HG02763 (cell line): ENCODE measurements at regions not wholly inside any gene's neighbourhood (a gene's known extent, or its start where the extent isn't known, plus 50 kb on each side); places are given as distances from the start of the nearest gene placed in this dataset.
"Not testable (repeated sequence)": the region's sequence is repeated elsewhere in the genome, so short reads cannot be mapped to it uniquely, and the experiment has no call there.

Experiments used
- ATAC-seq: cut with Tn5 transposase; IDR thresholded peaks from one replicate; pipeline ENCODE4 v1.9.1; 2021; ENCODE audit warnings: mild to moderate bottlenecking, moderate library complexity; ENCODE audit not compliant: unreplicated experiment

- ATAC-seq: no peak
Measured at GRCh38 chr7:81236560-81236959, 317.7 kb upstream of the SEMA3C start.

GRCh38 chr7:81235997-81236396 is 317.1 kb upstream of the SEMA3C start:
- ATAC-seq: no peak

DNA sequence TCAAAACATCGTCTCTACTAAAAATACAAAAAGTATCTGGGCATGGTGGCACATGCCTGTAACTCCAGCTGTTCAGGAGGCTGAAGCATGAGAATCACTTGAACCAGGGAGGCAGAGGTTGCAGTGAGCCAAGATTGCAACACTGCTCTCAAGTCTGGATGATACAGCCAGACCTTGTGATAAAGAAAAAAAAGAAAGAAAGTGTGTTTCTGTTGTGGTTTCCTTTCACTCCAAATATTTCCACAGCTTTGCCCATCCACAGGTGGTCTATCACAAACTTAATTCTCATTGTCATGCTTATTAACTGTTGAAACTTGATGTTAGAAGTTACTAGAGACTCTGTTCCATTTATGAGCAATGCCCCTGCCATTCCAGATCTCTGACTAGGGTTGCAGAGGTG is 316.0 kb upstream of the SEMA3C start:
- no peak for ATAC-seq

DNA sequence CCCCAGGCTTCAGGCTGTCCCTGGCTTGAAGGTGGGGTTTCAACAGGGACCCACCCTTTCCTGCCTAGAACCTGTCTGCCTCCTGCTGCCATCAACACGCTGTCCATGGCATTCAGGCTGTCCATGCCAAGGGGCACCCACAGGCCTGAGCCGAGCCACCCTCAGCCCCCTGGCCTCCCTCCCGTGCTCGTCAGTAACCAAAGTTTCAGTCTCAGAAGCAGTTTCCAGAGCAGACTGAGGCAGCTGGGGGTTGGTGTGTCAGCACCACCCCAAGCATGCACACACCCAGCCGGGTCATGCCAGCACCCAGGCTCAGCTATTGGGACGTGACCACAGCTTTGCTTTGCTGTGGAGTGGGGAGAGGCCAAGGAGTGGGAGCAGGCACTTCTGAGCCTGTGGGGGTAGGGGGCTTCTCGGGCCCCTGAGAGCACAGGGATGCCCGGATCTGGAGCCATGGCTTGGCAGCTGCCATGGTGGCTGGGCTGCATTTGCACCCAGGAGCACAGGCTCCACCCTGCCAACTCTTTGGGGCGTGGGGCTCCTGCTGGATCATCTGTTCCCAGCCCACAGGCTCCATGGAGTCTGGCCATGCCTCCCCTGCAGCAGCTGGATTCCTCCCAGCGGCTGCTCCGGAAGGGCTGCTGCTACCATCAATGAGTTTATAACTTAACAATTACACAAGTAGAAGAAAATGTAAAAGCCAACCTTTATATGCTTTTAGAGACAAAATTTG is 314.5 kb upstream of the SEMA3C start:
- ATAC-seq: no peak

DNA sequence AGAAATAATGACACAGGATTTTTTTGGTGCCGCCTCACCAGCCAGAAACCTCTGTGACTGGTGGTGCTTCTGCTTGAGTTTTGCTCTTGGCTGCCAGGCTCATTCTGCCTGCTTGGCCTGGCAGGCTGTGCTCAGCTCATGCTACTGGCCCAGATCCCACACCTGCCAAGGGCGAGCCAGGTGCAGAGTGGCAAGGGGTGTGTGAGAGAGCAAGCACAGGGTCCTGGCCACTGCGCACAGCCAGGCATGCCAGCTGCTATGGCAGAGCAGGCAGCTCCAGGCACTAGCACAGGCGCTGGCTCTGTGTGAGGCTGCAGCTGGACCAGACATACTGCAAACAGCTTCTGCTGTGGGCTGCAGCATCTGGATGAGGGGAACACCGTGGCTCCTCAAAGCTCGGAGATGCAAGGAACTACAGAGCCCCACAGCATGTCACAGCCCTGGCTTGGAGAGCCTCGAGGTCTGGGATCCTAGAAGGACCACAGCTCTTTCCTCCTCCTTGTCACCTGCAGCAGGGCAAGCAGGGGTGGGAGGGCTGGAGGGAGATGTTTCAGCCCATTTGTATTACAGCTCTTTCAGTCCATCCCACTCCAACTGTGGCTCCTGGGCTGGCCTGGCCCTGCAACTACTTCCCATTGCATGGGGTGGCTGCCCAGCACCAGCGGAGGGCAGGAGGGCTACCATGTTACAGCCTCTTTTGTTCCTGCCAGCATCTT is 313.4 kb upstream of the SEMA3C start:
- ATAC-seq: no peak

DNA sequence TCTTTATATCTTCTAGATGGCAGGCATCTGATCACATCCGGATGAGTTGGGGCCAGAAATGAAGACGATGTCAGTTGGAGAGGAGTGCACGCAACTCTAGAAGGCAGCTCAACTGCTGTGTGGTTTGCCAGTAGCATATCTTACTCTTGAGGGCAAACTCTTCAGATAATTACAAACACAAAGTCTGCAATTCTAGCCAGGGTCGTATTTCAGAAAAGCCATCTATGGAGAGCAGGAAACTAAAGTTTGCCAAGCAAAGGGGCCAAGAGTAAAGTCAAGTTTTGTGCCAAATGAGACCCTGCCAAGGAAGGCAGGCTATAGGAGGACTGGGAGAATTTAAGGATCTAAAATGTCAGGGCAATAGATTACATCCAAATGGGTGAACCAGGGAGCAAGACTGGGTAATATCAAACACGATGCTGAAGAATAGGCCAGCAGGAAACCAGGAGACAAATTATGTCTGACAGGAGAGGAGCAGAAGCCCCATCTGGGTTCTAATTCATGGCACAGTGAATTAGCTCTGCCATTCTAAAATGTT is 312.5 kb upstream of the SEMA3C start:
- no peak for ATAC-seq

DNA sequence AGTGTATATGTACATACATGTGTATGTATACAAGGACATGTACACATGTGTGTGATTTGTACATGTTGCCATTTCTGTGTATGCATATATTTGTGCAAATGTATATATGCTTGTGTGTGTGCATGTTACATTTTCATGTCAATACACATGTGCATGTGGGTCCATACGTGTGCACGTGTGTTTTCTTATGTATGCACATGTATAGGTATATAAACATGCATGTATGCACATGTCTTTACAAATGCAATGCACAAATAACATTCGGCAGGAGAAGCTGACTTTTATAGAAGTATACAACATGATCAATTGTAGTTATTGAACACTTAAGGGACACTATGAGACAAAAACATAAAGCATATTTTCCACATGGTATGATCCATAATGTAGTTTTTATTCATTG is 307.4 kb upstream of the SEMA3C start:
- no peak for ATAC-seq

DNA sequence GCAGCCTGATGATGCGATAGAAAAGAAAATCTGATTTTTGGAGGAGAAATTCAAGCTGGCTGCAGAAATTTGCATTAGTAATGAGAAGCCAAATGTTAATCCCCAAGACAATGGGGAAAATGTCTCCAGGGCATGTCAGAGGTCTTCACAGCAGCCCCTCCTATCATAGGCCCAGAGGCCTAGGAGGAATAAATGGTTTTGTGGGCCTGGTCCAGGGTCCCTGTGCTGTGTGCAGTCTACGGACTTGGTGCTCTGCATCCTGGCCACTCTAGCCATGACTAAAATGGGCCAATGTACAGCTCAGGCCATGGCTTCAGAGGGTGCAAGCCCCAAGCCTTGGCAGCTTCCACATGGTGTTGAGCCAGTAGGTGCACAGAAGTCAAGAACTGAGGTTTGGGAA is 303.8 kb upstream of the SEMA3C start:
- ATAC-seq: not testable (repeated sequence)

DNA sequence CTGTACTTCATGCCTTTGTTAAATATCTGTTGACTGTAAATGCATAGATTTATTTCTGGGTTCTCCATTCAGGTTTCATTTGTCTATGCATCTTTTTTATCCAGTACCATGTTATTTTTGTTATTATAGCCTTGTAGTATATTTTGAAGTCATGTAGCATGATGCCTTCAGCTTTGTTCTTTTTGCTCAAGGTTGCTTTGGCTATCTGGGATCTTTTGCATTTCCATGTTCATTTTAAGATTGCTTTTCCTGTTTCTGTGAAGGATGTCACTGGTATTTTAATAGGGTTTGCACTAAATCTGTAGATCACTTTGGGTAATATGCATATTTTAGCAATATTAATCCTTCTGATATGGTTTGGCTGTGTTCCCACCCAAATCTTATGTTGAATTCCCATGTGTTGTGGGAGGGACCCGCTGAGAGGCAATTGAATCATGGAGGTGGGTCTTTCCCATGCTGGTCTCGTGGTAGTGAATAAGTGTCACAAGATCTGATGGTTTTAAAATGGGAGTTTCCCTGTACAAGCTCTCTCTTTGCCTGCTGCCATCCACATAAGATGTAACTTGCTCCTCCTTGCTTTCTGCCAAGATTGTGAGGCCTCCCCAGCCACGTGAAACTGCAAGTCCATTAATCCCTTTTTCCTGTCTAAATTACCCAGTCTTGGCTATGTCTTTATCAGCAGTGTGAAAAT is 302.8 kb upstream of the SEMA3C start:
- no peak for ATAC-seq

DNA sequence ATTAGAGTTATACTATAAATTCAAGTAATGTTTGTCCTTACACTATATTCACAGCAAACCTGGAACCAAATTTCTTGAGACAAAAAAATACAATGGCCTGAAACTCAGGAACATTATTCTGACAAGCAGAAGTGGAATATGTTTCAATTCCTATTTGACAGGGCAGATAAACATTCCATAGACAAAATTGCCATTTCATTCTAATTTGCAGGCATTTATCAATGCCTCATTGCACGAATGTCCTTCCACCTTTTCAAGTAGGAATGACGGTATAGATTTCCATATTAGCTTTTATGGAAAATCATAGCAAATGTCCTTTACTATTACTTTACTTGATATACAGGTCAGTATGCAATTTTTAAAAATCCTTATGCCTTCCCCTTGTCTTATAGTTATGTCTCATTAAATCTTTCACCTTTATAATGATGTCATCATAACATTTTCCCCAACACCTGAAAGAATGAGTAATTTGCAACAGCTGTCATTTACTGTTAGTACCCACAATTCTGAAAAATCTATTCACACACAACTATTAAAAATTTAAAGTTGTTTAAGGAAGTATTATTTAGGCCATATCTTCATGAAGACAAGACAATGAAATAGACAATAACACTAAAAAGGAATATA is 299.7 kb upstream of the SEMA3C start:
- no peak for ATAC-seq

- ATAC-seq: no peak
Measured at GRCh38 chr7:81213394-81213793, 294.5 kb upstream of the SEMA3C start.

GRCh38 chr7:81211934-81212320 is 293.1 kb upstream of the SEMA3C start:
- ATAC-seq: no peak

GRCh38 chr7:81211204-81211933 is 292.5 kb upstream of the SEMA3C start:
- ATAC-seq: no peak

- ATAC-seq: no peak
Measured at GRCh38 chr7:81210137-81211064, 291.6 kb upstream of the SEMA3C start.

GRCh38 chr7:81209059-81209458 is 290.2 kb upstream of the SEMA3C start:
- ATAC-seq: no peak

- ATAC-seq: no peak
Measured at GRCh38 chr7:81207801-81208200, 288.9 kb upstream of the SEMA3C start.

GRCh38 chr7:81206667-81207360 is 288.0 kb upstream of the SEMA3C start:
- no peak for ATAC-seq

DNA sequence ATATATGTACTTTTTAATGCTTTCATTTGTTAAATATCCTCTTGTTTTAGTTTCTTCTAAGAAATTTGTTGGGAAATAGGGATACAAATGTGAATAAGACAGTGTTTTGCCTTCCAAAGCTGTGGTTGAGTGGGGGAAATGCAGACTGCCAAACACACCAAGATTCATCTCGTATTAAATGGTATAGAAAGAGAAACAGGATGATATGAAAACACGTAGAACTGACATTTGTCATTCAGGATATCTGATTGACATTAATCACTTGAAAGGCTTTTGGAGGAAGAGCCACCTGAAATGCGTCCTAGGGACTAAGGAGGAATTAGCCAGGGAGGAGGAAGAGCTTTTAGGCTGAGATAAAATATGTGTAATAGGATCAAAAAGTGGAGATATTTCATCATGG is 287.4 kb upstream of the SEMA3C start:
- no peak for ATAC-seq

DNA sequence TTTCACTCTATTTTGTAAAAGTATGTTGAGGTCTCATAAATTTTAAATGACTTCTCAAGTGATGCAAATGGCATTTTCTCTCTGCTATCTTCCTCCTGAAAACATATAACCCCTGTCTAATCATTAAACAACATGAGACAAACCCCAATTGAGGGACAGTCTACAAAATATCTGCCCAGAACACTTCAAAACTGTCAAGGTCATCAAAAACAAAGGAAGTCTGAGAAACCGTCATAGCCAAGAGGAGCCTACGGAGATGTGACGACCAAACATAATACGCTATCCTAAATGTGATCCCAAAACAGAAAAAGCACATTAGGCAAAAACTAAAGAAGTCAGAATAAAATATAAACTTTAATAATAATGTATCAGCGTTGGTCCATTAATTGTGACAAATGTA is 282.3 kb upstream of the SEMA3C start:
- ATAC-seq: no peak
